ENCODE measurements at regions not wholly inside any gene's neighbourhood (a gene's known extent, or its start where the extent isn't known, plus 50 kb on each side); places are given as distances from the start of the nearest gene placed in this dataset.

DNA sequence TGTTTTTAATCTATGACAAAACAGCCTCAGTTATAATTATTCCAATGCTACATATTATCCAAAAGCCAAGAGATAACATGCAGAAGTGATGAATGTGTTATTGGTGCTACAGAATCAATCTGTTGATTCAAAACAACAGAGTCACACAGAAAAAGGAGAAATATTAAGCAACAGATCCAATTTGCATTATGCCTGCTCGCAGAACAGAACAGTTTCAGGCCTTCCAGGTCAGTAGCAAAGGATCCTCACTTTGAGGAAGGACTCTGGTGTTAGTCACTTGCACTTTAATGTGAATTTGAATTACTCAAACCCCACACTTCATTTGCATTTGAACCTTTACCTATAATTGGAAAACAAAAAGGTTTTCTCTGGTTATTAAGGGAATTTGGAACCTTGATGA, 198.6 kb upstream of the NT5E start:
- ATAC-seq, result no peak
- H3K4me1 ChIP-seq (ENCODE audit: low read depth), result no peaks in the 10 kb centered on the region
- H3K9me3 ChIP-seq, result peaks cover 11% of the 10 kb centered on the region
- intact Hi-C loops (cut with DNase I, micrococcal nuclease), result no loop called here
- no peak overlapping the region for H3K4me3 ChIP-seq
- H3K36me3 ChIP-seq (ENCODE audit: low read depth), result no peaks in the 10 kb centered on the region
- DNase-seq, result no peak
- TF ChIP-seq, protein P1, sequence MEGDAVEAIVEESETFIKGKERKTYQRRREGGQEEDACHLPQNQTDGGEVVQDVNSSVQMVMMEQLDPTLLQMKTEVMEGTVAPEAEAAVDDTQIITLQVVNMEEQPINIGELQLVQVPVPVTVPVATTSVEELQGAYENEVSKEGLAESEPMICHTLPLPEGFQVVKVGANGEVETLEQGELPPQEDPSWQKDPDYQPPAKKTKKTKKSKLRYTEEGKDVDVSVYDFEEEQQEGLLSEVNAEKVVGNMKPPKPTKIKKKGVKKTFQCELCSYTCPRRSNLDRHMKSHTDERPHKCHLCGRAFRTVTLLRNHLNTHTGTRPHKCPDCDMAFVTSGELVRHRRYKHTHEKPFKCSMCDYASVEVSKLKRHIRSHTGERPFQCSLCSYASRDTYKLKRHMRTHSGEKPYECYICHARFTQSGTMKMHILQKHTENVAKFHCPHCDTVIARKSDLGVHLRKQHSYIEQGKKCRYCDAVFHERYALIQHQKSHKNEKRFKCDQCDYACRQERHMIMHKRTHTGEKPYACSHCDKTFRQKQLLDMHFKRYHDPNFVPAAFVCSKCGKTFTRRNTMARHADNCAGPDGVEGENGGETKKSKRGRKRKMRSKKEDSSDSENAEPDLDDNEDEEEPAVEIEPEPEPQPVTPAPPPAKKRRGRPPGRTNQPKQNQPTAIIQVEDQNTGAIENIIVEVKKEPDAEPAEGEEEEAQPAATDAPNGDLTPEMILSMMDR (IDR thresholded peaks at IDR 0.05), result no peak

DNA sequence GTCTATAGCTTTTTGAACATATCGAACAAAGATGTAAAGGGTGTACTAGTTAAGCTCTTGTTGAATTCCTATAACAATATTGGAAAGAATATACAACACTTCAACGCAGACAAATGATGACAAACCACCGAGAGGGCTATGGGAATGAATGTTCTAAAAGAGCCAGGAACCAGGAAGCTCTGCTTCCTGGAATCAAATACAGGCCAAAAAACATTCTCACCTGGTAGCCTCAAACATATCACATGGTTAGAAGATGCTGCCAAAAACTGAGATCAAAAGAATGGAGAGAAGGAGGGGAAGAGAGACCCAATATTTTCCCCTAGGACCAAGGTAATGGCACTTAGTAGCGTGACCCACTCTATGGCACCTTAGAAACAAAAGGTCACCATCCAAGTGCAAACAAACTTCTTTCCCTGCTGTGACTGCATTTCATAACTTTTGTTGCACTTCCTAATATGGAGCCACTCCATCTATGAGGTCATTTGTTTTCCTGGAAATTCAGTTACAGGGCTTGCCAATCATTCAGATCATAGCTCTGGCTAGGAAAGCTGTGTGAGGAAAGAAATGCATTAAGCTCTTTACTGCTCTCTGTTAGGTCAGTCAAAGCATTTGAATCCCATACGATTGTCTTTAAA, 199.2 kb upstream of the NT5E start:
- Histone ChIP-seq H3K4me3 (no peak overlapping the region), H3K4me1 (ENCODE audit: low read depth) (no peaks in the 10 kb centered on the region), H3K36me3 (ENCODE audit: low read depth) (no peaks in the 10 kb centered on the region), H3K9me3 (peaks cover 11% of the 10 kb centered on the region)
- TF ChIP-seq, protein P1 (IDR thresholded peaks at IDR 0.05), result no peak
- DNase-seq (no peak), ATAC-seq (no peak)
- intact Hi-C loops (cut with DNase I, micrococcal nuclease), result no loop called here

DNA sequence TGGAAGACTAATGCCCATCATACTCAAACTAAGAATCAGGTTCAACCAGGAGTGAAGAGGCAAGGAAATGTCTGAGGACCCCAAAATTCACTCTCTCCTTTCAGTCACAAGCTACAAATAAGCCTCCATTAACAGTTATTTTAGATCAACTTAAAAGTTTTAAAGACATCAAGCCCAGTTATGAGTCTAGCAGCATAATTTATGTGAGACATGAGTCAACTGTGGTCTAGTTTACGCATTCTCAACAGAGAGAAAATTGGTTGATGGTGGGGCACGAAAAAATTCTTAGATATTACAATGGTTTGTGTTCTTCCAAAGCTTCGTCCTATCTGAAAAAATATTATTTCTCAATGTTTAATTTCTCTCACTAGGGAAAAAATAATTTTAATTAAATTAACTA, 204.9 kb upstream of the NT5E start:
- no peaks in the 10 kb centered on the region for H3K36me3 ChIP-seq (ENCODE audit: low read depth)
- no peak overlapping the region for H3K4me3 ChIP-seq
- H3K4me1 ChIP-seq (ENCODE audit: low read depth), result no peaks in the 10 kb centered on the region
- TF ChIP-seq, protein P1 (IDR thresholded peaks at IDR 0.05), result no peak
- no peak for ATAC-seq
- DNase-seq, result no peak
- no peaks in the 10 kb centered on the region for H3K9me3 ChIP-seq
- intact Hi-C loops (cut with DNase I, micrococcal nuclease), result no loop called here

DNA sequence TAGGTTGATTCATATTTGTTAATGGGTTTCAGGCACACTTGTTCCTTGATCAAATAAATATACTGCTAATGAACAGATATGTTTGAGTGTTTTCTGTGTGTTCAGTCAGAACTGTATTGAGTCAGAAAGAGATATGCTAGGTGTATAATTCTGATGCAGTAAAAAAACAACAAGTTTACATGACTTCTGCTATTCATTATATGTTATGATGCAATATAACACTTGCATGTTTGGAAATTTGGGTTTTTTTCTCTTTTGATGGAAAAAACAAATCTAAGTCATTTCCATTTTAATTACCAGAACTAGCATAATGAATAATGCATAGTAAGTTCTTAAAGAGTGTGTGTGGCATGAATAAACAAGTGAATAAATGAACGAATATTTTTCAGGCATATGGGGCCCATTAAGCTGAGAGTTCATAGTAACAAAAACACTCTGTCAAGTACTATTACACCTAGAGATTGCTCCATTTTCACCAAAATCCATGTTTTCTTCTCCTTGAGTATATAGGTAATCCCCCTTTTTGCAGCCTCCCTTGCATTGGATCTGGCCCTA, 208.3 kb upstream of the NT5E start:
- no peak overlapping the region for H3K4me3 ChIP-seq
- no peaks in the 10 kb centered on the region for H3K9me3 ChIP-seq
- no peaks in the 10 kb centered on the region for H3K36me3 ChIP-seq (ENCODE audit: low read depth)
- TF ChIP-seq, protein P1 (IDR thresholded peaks at IDR 0.05), result no peak
- DNase-seq, result no peak
- intact Hi-C loops (cut with DNase I, micrococcal nuclease), result no loop called here
- ATAC-seq, result no peak
- H3K4me1 ChIP-seq (ENCODE audit: low read depth), result no peaks in the 10 kb centered on the region

DNA sequence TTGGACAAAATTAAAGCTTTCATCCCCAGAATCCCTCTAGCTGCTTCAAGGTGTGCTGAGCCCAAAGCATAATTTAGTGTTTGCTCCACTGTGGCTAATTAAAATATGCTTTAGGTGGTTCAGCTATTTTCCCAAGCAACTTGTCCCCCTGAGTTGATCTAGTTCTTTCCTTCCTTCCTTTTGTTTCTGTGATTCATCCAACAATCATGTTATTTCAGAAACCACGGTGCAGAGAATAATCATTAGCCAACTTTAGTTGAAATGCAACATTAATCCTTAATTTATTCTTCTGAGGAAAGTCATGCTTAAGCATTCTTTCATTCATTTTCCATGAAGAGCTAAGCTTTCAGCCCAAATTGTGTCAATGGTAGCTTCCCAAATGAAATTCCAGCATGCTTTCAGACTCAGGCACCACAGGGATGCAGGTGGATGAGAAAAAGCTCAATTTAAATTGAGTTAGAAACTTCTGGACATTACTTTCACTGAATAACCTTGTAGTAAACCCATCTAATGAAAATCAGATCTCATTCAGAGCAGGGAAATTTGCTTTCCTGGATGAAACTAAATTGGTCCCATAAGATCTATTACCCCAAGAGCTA, 209.0 kb upstream of the NT5E start:
- Histone ChIP-seq H3K36me3 (ENCODE audit: low read depth) (no peaks in the 10 kb centered on the region), H3K4me1 (ENCODE audit: low read depth) (no peaks in the 10 kb centered on the region), H3K4me3 (no peak overlapping the region), H3K9me3 (no peaks in the 10 kb centered on the region)
- intact Hi-C loops (cut with DNase I, micrococcal nuclease), result no loop called here
- no peak for DNase-seq
- TF ChIP-seq, protein P1 (IDR thresholded peaks at IDR 0.05), result no peak
- no peak for ATAC-seq
